Natural killer cell (primary cell): ENCODE measurements at regions not wholly inside any gene's neighbourhood (a gene's known extent, or its start where the extent isn't known, plus 50 kb on each side); places are given as distances from the start of the nearest gene placed in this dataset.

Experiments
- ATAC-seq, 3 donors: fragments of 150-1000 bp in 2 of 3; fragments of 200-7000 bp in 1 of 3; cut with Tn5 transposase; 1 replicate in 1 of 3; 2 replicates in 2 of 3; pipeline ENCODE4 v1.10.0; 2021; ENCODE audit warnings: mild to moderate bottlenecking in 2 of 3, moderate library complexity in 2 of 3
- DNase-seq, 2 donors: peaks; one replicate each; pipeline versions ENCODE4 v3.0.0 to v3.0.0-alpha.2; 2013 to 2021; ENCODE audit warnings: mixed read lengths in 1 of 2
- H3K27ac ChIP-seq: one replicate; pipeline ENCODE4 v1.5.1; 2013; ENCODE audit warnings: mild to moderate bottlenecking, low read length
- H3K27me3 ChIP-seq: one replicate; pipeline ENCODE4 v1.6.1; 2013; ENCODE audit warnings: low read length; ENCODE audit not compliant: control insufficient read depth, insufficient read depth
- H3K36me3 ChIP-seq: one replicate; pipeline ENCODE4 v1.6.1; 2013; ENCODE audit warnings: low read length; ENCODE audit not compliant: control insufficient read depth, insufficient read depth
- H3K4me1 ChIP-seq: one replicate; pipeline ENCODE4 v1.6.1; 2013; ENCODE audit warnings: low read length; ENCODE audit not compliant: control insufficient read depth, insufficient read depth
- H3K4me3 ChIP-seq: one replicate; pipeline ENCODE4 v1.5.1; 2013; ENCODE audit warnings: low read length
- H3K9me3 ChIP-seq: one replicate; pipeline ENCODE4 v1.6.1; 2013; ENCODE audit warnings: low read length; ENCODE audit not compliant: control insufficient read depth, insufficient read depth
- H3K27ac Mint-ChIP-seq, 2 donors: one replicate each; pipeline ENCODE4 v1.8.0; 2022; ENCODE audit warnings: mild to moderate bottlenecking in 2 of 2, mixed read lengths in 2 of 2, moderate library complexity in 1 of 2
- H3K27me3 Mint-ChIP-seq, 2 donors: one replicate each; pipeline ENCODE4 v1.8.0; 2022; ENCODE audit warnings: low read depth in 2 of 2, mixed read lengths in 2 of 2
- H3K36me3 Mint-ChIP-seq: one replicate; pipeline ENCODE4 v1.8.0; 2022; ENCODE audit warnings: mixed read lengths
- H3K4me1 Mint-ChIP-seq, 2 donors: one replicate each; pipeline ENCODE4 v1.8.0; 2022; ENCODE audit warnings: mixed read lengths in 2 of 2
- H3K4me3 Mint-ChIP-seq: one replicate; pipeline ENCODE4 v1.8.0; 2022; ENCODE audit warnings: mild to moderate bottlenecking, moderate library complexity, mixed read lengths
- H3K9me3 Mint-ChIP-seq, 2 donors: one replicate each; pipeline ENCODE4 v1.8.0; 2022; ENCODE audit warnings: mixed read lengths in 2 of 2
- CTCF ChIP-seq: fragments of 200-600 bp; IDR thresholded peaks from one replicate; pipeline ENCODE4 v1.8.0; 2022; ENCODE audit warnings: antibody characterized with exemption
- WGBS: methylation state at CpG from one replicate; pipeline ENCODE4 v1.1.7; 2013; ENCODE audit warnings: missing lambda C conversion rate; ENCODE audit not compliant: insufficient coverage; 5-methylcytosine and 5-hydroxymethylcytosine counted together
- intact Hi-C: fragments of 100-400 bp; cut with micrococcal nuclease; formaldehyde crosslinking; loops from one replicate; pipeline ENCODE4 v1.14.2; 2022

- Mint-ChIP-seq H3K4me1 (no peaks in the 10 kb centered on the region), H3K9me3 (no peaks in the 10 kb centered on the region), H3K27ac (no peak overlapping the region), H3K4me3 (no peak overlapping the region), H3K27me3 (peaks cover 4 to 14% of the 10 kb centered on the region in 2 donors), H3K36me3 (no peaks in the 10 kb centered on the region)
- ATAC-seq, result no peak
- 77% methylated on average over 2 of the region's 5 CpGs for WGBS
- no peak for TF ChIP-seq CTCF
- H3K4me1 ChIP-seq, result no peaks in the 10 kb centered on the region
- no peaks in the 10 kb centered on the region for H3K9me3 ChIP-seq
- DNase-seq, result no peak
- no peak overlapping the region for H3K27ac ChIP-seq
- H3K27me3 ChIP-seq, result no peaks in the 10 kb centered on the region
- H3K36me3 ChIP-seq, result no peaks in the 10 kb centered on the region
- intact Hi-C loops, result no loop called here
- H3K4me3 ChIP-seq, result no peak overlapping the region
Measured at GRCh38 chr5:74268297-74268696, 372.2 kb downstream of the ENC1 start.

DNA sequence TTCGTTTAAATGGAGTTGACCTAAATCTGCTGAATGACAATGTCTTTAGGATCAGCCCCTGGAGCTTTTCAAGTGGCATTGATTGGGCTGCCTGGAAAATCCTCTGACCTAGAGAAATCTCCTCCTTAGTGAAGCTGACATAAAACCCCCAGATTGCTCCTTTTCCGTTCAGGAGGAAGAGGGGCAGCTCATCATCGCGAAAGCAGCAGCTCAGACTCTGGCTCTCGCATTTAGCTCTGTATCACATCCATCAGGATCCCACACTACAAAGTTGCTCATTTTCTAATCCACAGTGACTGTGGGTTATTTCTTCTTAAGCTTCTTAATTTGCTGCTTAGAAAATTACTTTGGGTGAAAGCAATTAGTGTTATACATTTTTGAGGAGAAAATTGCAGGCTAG lies 373.7 kb downstream of the ENC1 start:
- H3K4me3 ChIP-seq, result no peak overlapping the region
- 96% methylated on average over 4 of the region's 5 CpGs for WGBS
- H3K27me3 ChIP-seq, result no peaks in the 10 kb centered on the region
- Mint-ChIP-seq H3K36me3 (no peaks in the 10 kb centered on the region), H3K27ac (no peak overlapping the region), H3K27me3 (peaks cover 4 to 14% of the 10 kb centered on the region in 2 donors), H3K9me3 (no peaks in the 10 kb centered on the region), H3K4me1 (peaks cover 0 to 4% of the 10 kb centered on the region in 2 donors), H3K4me3 (no peak overlapping the region)
- no peaks in the 10 kb centered on the region for H3K9me3 ChIP-seq
- intact Hi-C loops, result no loop called here
- no peak overlapping the region for H3K27ac ChIP-seq
- DNase-seq, result no peak
- no peak for TF ChIP-seq CTCF
- H3K4me1 ChIP-seq, result no peaks in the 10 kb centered on the region
- no peak for ATAC-seq
- H3K36me3 ChIP-seq, result no peaks in the 10 kb centered on the region

DNA sequence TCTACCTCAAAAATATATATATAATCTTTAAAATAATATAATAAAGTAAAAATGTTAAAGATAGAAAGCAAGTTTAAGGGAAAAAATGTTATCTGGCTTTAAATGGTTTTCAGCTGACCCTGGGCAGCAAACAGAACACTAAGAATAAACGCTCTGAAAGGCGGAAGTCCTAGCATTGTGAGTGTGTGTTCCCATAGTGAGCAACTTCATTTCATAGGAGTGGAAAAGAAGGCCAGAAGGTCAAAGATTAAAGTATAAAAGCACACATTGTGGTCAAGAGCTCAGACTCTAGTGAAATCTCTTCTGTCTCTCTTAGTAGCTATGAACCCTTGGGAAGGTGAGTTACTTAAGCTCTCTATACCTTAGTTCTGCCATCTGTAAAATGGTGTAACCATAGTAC lies 374.4 kb downstream of the ENC1 start:
- Histone ChIP-seq H3K4me1 (no peaks in the 10 kb centered on the region), H3K4me3 (no peak overlapping the region), H3K9me3 (no peaks in the 10 kb centered on the region), H3K36me3 (no peaks in the 10 kb centered on the region), H3K27me3 (no peaks in the 10 kb centered on the region), H3K27ac (no peak overlapping the region)
- H3K27me3 Mint-ChIP-seq, result peaks cover 4 to 14% of the 10 kb centered on the region in 2 donors
- H3K36me3 Mint-ChIP-seq, result no peaks in the 10 kb centered on the region
- 95% methylated on average over 2 of the region's 2 CpGs for WGBS
- no peaks in the 10 kb centered on the region for H3K9me3 Mint-ChIP-seq
- no peak for TF ChIP-seq CTCF
- H3K27ac Mint-ChIP-seq, result no peak overlapping the region
- peaks cover 0 to 4% of the 10 kb centered on the region in 2 donors for H3K4me1 Mint-ChIP-seq
- H3K4me3 Mint-ChIP-seq, result no peak overlapping the region
- ATAC-seq, result no peak
- intact Hi-C loops, result no loop called here
- no peak for DNase-seq

- no peak overlapping the region for H3K4me3 Mint-ChIP-seq
- H3K4me3 ChIP-seq, result no peak overlapping the region
- DNase-seq, result no peak
- H3K36me3 ChIP-seq, result no peaks in the 10 kb centered on the region
- no peaks in the 10 kb centered on the region for H3K36me3 Mint-ChIP-seq
- no peaks in the 10 kb centered on the region for H3K9me3 Mint-ChIP-seq
- H3K27me3 ChIP-seq, result no peaks in the 10 kb centered on the region
- peak in 1 of 3 donors; percentile 44 for ATAC-seq
- no peak overlapping the region for H3K27ac Mint-ChIP-seq
- intact Hi-C loops, result no loop called here
- 91% methylated on average over 1 of the region's 1 CpG for WGBS
- H3K4me1 Mint-ChIP-seq, result peaks cover 0 to 4% of the 10 kb centered on the region in 2 donors
- H3K27ac ChIP-seq, result no peak overlapping the region
- peaks cover 10 to 12% of the 10 kb centered on the region in 2 donors for H3K27me3 Mint-ChIP-seq
- H3K9me3 ChIP-seq, result no peaks in the 10 kb centered on the region
- no peak for TF ChIP-seq CTCF
- no peaks in the 10 kb centered on the region for H3K4me1 ChIP-seq
Measured at GRCh38 chr5:74262544-74263207, 377.9 kb downstream of the ENC1 start.
